Choroid plexus epithelial cell (primary cell): ENCODE measurements at regions not wholly inside any gene's neighbourhood (a gene's known extent, or its start where the extent isn't known, plus 50 kb on each side); places are given as distances from the start of the nearest gene placed in this dataset.

Source experiments
- DNase-seq: peaks from one replicate; pipeline ENCODE4 v3.0.0-alpha.2; 2010; ENCODE audit warnings: low read depth
- H3K4me3 ChIP-seq: 2 replicates; pipeline ENCODE4 v1.5.1; 2011; ENCODE audit warnings: low read depth, mild to moderate bottlenecking, control low read depth, low read length, moderate library complexity
- TF ChIP-seq, protein P1 (sequence below): conservative IDR thresholded peaks from 2 replicates; pipeline ENCODE4 v1.5.1; 2011; ENCODE audit warnings: low read depth, mild to moderate bottlenecking, control low read depth, inconsistent platforms, low read length, moderate library complexity

- DNase-seq = no peak
- TF ChIP-seq, protein P1, sequence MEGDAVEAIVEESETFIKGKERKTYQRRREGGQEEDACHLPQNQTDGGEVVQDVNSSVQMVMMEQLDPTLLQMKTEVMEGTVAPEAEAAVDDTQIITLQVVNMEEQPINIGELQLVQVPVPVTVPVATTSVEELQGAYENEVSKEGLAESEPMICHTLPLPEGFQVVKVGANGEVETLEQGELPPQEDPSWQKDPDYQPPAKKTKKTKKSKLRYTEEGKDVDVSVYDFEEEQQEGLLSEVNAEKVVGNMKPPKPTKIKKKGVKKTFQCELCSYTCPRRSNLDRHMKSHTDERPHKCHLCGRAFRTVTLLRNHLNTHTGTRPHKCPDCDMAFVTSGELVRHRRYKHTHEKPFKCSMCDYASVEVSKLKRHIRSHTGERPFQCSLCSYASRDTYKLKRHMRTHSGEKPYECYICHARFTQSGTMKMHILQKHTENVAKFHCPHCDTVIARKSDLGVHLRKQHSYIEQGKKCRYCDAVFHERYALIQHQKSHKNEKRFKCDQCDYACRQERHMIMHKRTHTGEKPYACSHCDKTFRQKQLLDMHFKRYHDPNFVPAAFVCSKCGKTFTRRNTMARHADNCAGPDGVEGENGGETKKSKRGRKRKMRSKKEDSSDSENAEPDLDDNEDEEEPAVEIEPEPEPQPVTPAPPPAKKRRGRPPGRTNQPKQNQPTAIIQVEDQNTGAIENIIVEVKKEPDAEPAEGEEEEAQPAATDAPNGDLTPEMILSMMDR = no peak
- H3K4me3 ChIP-seq = no peak overlapping the region
Measured at GRCh38 chr2:7895289-7895688, 786.6 kb upstream of the ID2 start.

DNA sequence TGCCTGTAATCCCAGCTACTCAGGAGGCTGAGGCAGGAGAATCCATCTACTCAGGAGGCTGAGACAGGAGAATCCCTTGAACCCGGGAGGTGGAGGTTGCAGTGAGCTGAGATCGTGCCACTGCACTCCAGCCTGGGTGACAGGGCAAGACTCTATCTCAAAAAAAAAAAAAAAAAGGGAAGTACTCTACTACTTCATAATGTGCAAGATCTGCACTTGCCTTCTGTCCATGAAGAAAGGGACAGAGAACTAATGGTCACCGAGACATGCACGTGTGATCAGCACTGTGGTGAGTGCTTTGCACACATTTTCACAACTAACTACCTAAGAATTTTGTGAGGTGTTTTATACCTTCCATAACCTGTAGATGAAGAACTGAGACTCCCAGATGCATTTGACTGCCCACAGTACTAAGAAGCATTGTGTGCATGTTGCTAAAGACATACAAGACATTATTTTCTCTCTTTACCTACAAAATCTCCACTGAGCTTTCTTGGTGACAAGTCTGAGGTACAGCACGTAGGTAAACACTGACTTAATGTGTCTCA, 784.8 kb upstream of the ID2 start:
- TF ChIP-seq, protein P1 = no peak
- DNase-seq = no peak

GRCh38 chr2:7899241-7899640, 782.6 kb upstream of the ID2 start:
- no peak for DNase-seq
- no peak overlapping the region for H3K4me3 ChIP-seq
- TF ChIP-seq, protein P1 = no peak

More for the DNA sequence above, 784.8 kb upstream of the ID2 start:
- no peak overlapping the region for H3K4me3 ChIP-seq

DNA sequence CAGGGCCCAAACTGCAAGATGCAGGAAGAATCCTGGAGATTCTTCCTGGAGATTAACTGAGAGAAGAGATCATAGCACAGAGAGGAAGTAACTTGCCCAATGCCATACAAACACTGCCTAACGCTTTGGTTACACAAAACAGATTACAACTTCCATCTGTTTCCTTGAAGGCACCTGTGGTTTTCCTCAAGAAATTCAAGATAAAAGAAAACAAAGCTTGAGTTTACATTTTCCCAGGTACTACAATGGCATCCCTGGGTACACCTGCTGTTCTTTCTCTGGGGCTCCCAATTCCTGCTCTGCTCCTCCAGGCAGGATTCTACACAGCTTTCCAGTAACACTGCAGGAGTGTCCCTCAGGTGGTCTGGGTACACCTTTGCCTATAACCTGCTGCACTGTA, 781.9 kb upstream of the ID2 start:
- TF ChIP-seq, protein P1 = no peak
- H3K4me3 ChIP-seq = no peak overlapping the region
- DNase-seq = no peak

DNA sequence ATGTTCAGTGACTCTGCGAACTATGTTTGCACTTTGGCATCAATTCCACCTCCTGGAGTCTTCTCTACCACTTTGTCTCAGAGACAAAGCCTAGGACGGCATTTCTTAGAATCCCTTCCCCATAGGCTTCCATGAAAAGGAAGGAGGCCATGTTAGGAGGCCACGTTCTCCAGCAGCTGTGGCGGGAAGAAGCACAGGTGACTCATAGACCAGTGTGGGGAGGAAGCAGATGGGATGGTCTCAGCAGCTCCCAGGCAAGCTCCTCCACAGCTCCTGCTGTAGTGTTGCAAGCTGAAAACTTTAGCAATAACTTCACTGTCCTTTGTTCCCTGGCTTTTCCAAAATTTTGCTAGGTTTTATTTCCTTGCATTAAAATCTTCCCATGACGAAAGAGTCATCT, 781.3 kb upstream of the ID2 start:
- DNase-seq = no peak
- no peak overlapping the region for H3K4me3 ChIP-seq
- TF ChIP-seq, protein P1 = no peak

DNA sequence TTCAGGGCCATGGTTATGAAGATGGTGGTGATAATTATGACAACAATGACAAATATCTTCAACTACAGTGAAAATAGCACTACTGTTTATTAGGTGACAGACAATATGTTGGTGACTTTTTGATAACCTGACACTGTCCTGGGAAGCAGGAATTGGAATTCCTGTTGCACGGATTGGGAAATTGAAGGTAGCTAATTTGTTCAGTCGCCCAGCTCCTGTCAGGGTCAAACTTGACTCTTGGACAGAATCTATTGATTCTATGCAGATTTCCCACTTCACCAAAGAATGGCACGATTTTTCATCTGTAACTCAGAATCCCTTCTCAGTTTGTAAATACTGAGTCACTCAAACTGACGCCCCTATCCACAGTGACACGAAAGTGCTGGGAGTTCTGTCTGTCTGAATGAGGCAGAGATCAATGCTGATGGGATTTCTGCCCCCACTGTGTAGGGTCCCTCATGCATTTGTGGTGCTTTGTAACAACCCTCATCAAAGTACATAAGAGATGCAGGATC, 779.5 kb upstream of the ID2 start:
- TF ChIP-seq, protein P1 = no peak
- no peak overlapping the region for H3K4me3 ChIP-seq
- no peak for DNase-seq

DNA sequence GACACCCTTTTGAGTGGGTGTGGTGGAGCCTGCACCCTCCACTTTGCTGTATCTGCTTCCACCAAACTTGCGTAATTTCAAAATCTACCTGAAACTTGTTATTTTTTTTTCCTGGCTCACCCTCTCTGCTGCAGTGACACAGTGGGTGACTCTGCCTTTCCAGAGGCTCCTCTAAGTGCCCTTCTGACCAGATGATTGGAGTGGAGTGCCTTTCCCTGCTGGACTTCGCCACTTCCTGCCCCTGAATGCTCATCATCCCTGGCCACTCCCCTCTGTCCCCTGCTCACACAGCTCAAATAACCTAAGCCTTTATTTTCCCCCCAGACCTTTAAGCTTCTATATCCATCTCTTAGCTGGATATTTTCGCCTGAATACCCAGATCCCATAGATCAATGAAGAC, 777.5 kb upstream of the ID2 start:
- no peak overlapping the region for H3K4me3 ChIP-seq
- TF ChIP-seq, protein P1 = no peak
- DNase-seq = no peak
